Gastroesophageal sphincter (tissue), 4 donors: ENCODE measurements at regions not wholly inside any gene's neighbourhood (a gene's known extent, or its start where the extent isn't known, plus 50 kb on each side); places are given as distances from the start of the nearest gene placed in this dataset.

Experiments used
- ATAC-seq: fragments of 150-250 bp; one replicate; pipeline ENCODE4 v1.9.1; 2016; ENCODE audit warnings: mild to moderate bottlenecking, moderate library complexity
- H3K27ac ChIP-seq, 4 donors: fragments of 200-600 bp; sonication (generic) in 3 of 4; 1 replicate in 3 of 4; 2 replicates in 1 of 4; pipeline ENCODE4 v1.5.1; 2016 to 2019
- H3K27me3 ChIP-seq: fragments of 200-600 bp; sonication (generic); one replicate; pipeline ENCODE4 v1.5.1; 2019
- H3K36me3 ChIP-seq, 2 donors: fragments of 200-600 bp; sonication (generic); one replicate each; pipeline ENCODE4 v1.5.1; 2019; ENCODE audit warnings: control low read depth in 1 of 2
- H3K4me1 ChIP-seq, 3 donors: fragments of 200-600 bp; sonication (generic); 1 replicate in 2 of 3; 2 replicates in 1 of 3; pipeline ENCODE4 v1.5.1; 2016 to 2019; ENCODE audit warnings: control low read depth in 2 of 3
- H3K4me3 ChIP-seq, 2 donors: fragments of 200-600 bp; sonication (generic); one replicate each; pipeline ENCODE4 v1.5.1; 2019; ENCODE audit warnings: mild to moderate bottlenecking in 1 of 2, moderate library complexity in 1 of 2
- H3K9me3 ChIP-seq, 3 donors: fragments of 200-600 bp; sonication (generic); one replicate each; pipeline ENCODE4 v1.5.1; 2017 to 2019; ENCODE audit warnings: control low read depth in 2 of 3
- EP300 ChIP-seq: sonication (generic); formaldehyde crosslinking; IDR thresholded peaks from one replicate; pipeline ENCODE4 v1.6.1; 2017; ENCODE audit warnings: antibody characterized with exemption, mild to moderate bottlenecking
- POLR2A ChIP-seq, 2 donors: fragments of 450-650 bp; IDR thresholded peaks; one replicate each; pipeline ENCODE4 v1.6.1; 2017; ENCODE audit warnings: antibody characterized with exemption in 2 of 2, mild to moderate bottlenecking in 2 of 2, moderate library complexity in 1 of 2
- POLR2AphosphoS5 ChIP-seq: sonication (generic); formaldehyde crosslinking; IDR thresholded peaks from one replicate; pipeline ENCODE4 v1.6.1; 2017; ENCODE audit warnings: antibody characterized with exemption
- WGBS, 2 donors: methylation state at CpG; one replicate each; pipeline ENCODE4 v1.1.5; 2018; ENCODE audit warnings: low coverage in 1 of 2; 5-methylcytosine and 5-hydroxymethylcytosine counted together
- TF ChIP-seq, protein P1 (sequence below), 4 experiments: fragments of 200-600 bp in 2 of 4; fragments of 450-650 bp in 2 of 4; sonication (generic) in 1 of 4; IDR thresholded peaks; one replicate each; pipeline ENCODE4 v1.5.1; 2017 to 2019; ENCODE audit warnings: antibody characterized with exemption in 4 of 4, mild to moderate bottlenecking in 2 of 4, moderate library complexity in 2 of 4

DNA sequence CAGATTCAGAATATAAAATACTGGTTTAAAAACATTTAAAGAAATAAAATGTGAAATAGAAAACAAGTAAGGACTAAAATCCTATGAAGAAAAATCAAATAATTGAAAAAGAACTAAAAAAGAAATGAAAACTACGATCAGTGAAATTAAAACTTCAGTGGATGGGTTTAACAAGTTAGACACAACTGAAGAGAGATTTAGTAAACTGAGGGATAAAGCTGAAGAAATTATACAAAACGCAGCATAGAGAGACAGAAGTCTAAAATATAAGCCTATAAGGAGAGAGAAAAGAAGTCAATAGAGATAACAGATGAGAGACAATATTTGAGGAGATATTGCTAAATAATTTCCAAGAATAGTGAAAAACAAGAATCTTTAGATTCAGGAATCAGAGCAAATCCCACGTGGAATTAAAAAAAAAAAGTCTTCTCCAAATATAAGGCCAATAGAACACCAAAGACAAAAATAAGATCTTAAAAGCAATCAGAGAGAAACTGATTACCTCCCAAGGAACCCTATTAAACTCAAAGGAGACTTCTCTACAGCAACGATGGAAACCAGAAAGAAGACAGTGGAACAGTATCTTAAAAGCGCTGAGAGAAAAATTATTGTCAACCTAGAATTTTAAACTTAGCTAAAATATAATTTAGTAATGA, 59.6 kb upstream of the ABL1 start:
- ATAC-seq = no peak

DNA sequence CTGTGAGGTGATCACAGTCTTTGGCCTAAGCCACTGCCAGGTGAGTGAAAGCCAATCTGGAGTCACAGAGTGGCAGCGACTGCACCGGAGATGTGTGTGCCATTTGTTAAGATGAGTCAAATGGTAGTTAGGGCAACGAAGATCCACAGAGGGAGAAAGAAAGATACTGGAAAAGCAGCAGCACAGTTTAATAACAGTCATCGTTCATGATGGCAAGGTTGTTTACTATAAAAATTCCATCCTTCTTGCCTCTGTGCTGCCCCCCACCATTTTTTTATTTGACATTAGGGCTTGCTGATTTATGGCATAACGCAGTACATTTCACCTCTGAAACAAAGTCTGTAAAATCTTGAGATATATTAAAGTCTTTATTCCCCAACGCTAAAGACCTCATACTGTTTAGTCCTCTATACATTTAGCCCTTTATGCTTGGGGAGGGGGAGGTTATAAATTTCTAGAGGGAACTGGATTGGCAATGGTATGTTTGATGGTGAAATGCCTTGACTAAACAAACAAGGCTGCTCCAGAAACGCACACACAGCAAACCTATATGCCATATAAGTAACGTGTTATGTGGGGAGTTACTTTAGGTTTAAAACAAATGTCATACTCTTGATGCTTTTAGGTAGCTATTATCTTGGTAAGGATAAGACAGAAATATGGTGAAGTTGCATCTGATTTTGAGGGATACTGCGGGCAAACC, 55.8 kb upstream of the ABL1 start:
- 28 to 53% methylated on average over 8 to 9 of the region's 9 CpGs for WGBS, 2 donors
- H3K27me3 ChIP-seq = no peaks in the 10 kb centered on the region
- no peaks in the 10 kb centered on the region for H3K9me3 ChIP-seq
- TF ChIP-seq EP300 = no peak
- TF ChIP-seq, protein P1, sequence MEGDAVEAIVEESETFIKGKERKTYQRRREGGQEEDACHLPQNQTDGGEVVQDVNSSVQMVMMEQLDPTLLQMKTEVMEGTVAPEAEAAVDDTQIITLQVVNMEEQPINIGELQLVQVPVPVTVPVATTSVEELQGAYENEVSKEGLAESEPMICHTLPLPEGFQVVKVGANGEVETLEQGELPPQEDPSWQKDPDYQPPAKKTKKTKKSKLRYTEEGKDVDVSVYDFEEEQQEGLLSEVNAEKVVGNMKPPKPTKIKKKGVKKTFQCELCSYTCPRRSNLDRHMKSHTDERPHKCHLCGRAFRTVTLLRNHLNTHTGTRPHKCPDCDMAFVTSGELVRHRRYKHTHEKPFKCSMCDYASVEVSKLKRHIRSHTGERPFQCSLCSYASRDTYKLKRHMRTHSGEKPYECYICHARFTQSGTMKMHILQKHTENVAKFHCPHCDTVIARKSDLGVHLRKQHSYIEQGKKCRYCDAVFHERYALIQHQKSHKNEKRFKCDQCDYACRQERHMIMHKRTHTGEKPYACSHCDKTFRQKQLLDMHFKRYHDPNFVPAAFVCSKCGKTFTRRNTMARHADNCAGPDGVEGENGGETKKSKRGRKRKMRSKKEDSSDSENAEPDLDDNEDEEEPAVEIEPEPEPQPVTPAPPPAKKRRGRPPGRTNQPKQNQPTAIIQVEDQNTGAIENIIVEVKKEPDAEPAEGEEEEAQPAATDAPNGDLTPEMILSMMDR (IDR thresholded peaks at IDR 0.05) = no peak
- TF ChIP-seq POLR2AphosphoS5 = peak; percentile 55
- H3K4me1 ChIP-seq = peaks cover 17 to 61% (median 35%) of the 10 kb centered on the region in 3 donors
- H3K4me3 ChIP-seq = no peak overlapping the region
- no peak for ATAC-seq
- H3K36me3 ChIP-seq = no peaks in the 10 kb centered on the region
- peak overlapping the region; percentile 88 to 100 (median 92) for H3K27ac ChIP-seq

More for the DNA sequence above, 59.6 kb upstream of the ABL1 start:
- H3K36me3 ChIP-seq = no peaks in the 10 kb centered on the region
- WGBS, 2 donors = 75 to 91% methylated on average over 5 of the region's 5 CpGs
- H3K27ac ChIP-seq = peak overlapping the region in 1 of 4 donors; percentile 37
- H3K4me1 ChIP-seq = peaks cover 14 to 46% (median 14%) of the 10 kb centered on the region in 3 donors
- TF ChIP-seq POLR2AphosphoS5 (no peak), POLR2A (IDR thresholded peaks at IDR 0.05) (no peak), EP300 (no peak)
- TF ChIP-seq, protein P1 (IDR thresholded peaks at IDR 0.05) = no peak
- H3K27me3 ChIP-seq = no peaks in the 10 kb centered on the region
- H3K9me3 ChIP-seq = no peaks in the 10 kb centered on the region
- H3K4me3 ChIP-seq = no peak overlapping the region

GRCh38 chr9:130780415-130780814, 54.6 kb upstream of the ABL1 start:
- ATAC-seq = peak; percentile 16
- Histone ChIP-seq H3K36me3 (no peaks in the 10 kb centered on the region), H3K4me1 (peaks cover 17 to 65% (median 35%) of the 10 kb centered on the region in 3 donors), H3K4me3 (peak overlapping the region; percentile 45 to 56), H3K27me3 (no peaks in the 10 kb centered on the region), H3K9me3 (no peaks in the 10 kb centered on the region), H3K27ac (peak overlapping the region; percentile 88 to 100 (median 92))
- TF ChIP-seq POLR2A (IDR thresholded peaks at IDR 0.05) (no peak), EP300 (no peak), POLR2AphosphoS5 (no peak)
- TF ChIP-seq, protein P1 (IDR thresholded peaks at IDR 0.05) = no peak
- WGBS, 2 donors = 8 to 10% methylated on average over 4 of the region's 4 CpGs

GRCh38 chr9:130780865-130781504, 54.1 kb upstream of the ABL1 start:
- peak overlapping the region; percentile 88 to 100 (median 92) for H3K27ac ChIP-seq
- peaks cover 17 to 71% (median 36%) of the 10 kb centered on the region in 3 donors for H3K4me1 ChIP-seq
- H3K27me3 ChIP-seq = no peaks in the 10 kb centered on the region
- no peaks in the 10 kb centered on the region for H3K36me3 ChIP-seq
- ATAC-seq = peak; percentile 96
- 7 to 14% methylated on average over 8 to 9 of the region's 9 CpGs for WGBS, 2 donors
- peak; percentile 69 for TF ChIP-seq EP300
- TF ChIP-seq, protein P1 (IDR thresholded peaks at IDR 0.05) = no peak
- peak; percentile 99 for TF ChIP-seq POLR2AphosphoS5
- peak; percentile 75 to 80 for TF ChIP-seq POLR2A (IDR thresholded peaks at IDR 0.05)
- H3K9me3 ChIP-seq = no peaks in the 10 kb centered on the region
- H3K4me3 ChIP-seq = peak overlapping the region; percentile 45 to 56
